ENCODE measurements at regions not wholly inside any gene's neighbourhood (a gene's known extent, or its start where the extent isn't known, plus 50 kb on each side); places are given as distances from the start of the nearest gene placed in this dataset.

GRCh38 chr9:26459959-26460358 is 432.6 kb downstream of the CAAP1 start:
- TF ChIP-seq POLR2A (IDR thresholded peaks at IDR 0.05), result no peak
- TF ChIP-seq, protein P1, sequence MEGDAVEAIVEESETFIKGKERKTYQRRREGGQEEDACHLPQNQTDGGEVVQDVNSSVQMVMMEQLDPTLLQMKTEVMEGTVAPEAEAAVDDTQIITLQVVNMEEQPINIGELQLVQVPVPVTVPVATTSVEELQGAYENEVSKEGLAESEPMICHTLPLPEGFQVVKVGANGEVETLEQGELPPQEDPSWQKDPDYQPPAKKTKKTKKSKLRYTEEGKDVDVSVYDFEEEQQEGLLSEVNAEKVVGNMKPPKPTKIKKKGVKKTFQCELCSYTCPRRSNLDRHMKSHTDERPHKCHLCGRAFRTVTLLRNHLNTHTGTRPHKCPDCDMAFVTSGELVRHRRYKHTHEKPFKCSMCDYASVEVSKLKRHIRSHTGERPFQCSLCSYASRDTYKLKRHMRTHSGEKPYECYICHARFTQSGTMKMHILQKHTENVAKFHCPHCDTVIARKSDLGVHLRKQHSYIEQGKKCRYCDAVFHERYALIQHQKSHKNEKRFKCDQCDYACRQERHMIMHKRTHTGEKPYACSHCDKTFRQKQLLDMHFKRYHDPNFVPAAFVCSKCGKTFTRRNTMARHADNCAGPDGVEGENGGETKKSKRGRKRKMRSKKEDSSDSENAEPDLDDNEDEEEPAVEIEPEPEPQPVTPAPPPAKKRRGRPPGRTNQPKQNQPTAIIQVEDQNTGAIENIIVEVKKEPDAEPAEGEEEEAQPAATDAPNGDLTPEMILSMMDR (IDR thresholded peaks at IDR 0.05), result no peak
